SK-N-SH (cell line): ENCODE measurements at regions not wholly inside any gene's neighbourhood (a gene's known extent, or its start where the extent isn't known, plus 50 kb on each side); places are given as distances from the start of the nearest gene placed in this dataset.

Source experiments
- EP300 ChIP-seq, 2 experiments: IDR thresholded peaks; 2 replicates each; pipeline versions ENCODE4 v1.4.0 to v1.6.1; 2012; ENCODE audit warnings: borderline replicate concordance in 1 of 2, low read depth in 1 of 2, low read length in 1 of 2
- EZH2phosphoT487 ChIP-seq: fragments of 200-600 bp; sonication (generic); IDR thresholded peaks from 2 replicates; pipeline ENCODE4 v1.6.1; 2017; ENCODE audit warnings: low read depth, mixed run types, mild to moderate bottlenecking, antibody characterized with exemption, moderate library complexity, borderline replicate concordance
- FOXJ3 ChIP-seq: sonication (generic); formaldehyde crosslinking; IDR thresholded peaks from 2 replicates; pipeline ENCODE4 v1.5.1; 2020; ENCODE audit warnings: mild to moderate bottlenecking, missing genetic modification reagents
- FOXM1 ChIP-seq: IDR thresholded peaks from 2 replicates; pipeline ENCODE4 v1.4.0; 2012; ENCODE audit warnings: low read depth, mild to moderate bottlenecking
- PBX3 ChIP-seq: IDR thresholded peaks from 2 replicates; pipeline ENCODE4; 2012
- POLR2AphosphoS5 ChIP-seq: IDR thresholded peaks from 2 replicates; pipeline ENCODE4 v1.6.1; 2012; ENCODE audit warnings: low read depth, low read length
- RAD21 ChIP-seq: IDR thresholded peaks from 2 replicates; pipeline ENCODE4 v1.6.1; 2012; ENCODE audit warnings: mild to moderate bottlenecking, low read length
- RFX5 ChIP-seq: IDR thresholded peaks from 2 replicates; pipeline ENCODE4 v1.6.1; 2012; ENCODE audit warnings: mild to moderate bottlenecking, improper control_type of control experiment, low read length
- SMC3 ChIP-seq: IDR thresholded peaks from 2 replicates; pipeline ENCODE4 v1.6.1; 2012; ENCODE audit warnings: low read depth, low read length, improper control_type of control experiment
- TCF12 ChIP-seq: IDR thresholded peaks from 2 replicates; pipeline ENCODE4 v1.4.0; 2012
- USF2 ChIP-seq: fragments of 150-350 bp; IDR thresholded peaks from 2 replicates; pipeline ENCODE4 v1.6.1; 2017; ENCODE audit warnings: antibody characterized with exemption, low read length, low read depth, borderline replicate concordance
- TF ChIP-seq, protein P1 (sequence below): fragments of 200-600 bp; sonication (generic); IDR thresholded peaks from 2 replicates; pipeline ENCODE4 v1.6.1; 2017; ENCODE audit warnings: antibody characterized with exemption, mild to moderate bottlenecking, moderate library complexity
- TF ChIP-seq, protein P2 (sequence below): IDR thresholded peaks from 2 replicates; pipeline ENCODE4 v1.4.0; 2012; ENCODE audit warnings: low read depth
- TF ChIP-seq, protein P3 (sequence below): IDR thresholded peaks from 2 replicates; pipeline ENCODE4 v1.4.0; 2012; ENCODE audit warnings: low read depth, borderline replicate concordance

- TF ChIP-seq, protein P1, sequence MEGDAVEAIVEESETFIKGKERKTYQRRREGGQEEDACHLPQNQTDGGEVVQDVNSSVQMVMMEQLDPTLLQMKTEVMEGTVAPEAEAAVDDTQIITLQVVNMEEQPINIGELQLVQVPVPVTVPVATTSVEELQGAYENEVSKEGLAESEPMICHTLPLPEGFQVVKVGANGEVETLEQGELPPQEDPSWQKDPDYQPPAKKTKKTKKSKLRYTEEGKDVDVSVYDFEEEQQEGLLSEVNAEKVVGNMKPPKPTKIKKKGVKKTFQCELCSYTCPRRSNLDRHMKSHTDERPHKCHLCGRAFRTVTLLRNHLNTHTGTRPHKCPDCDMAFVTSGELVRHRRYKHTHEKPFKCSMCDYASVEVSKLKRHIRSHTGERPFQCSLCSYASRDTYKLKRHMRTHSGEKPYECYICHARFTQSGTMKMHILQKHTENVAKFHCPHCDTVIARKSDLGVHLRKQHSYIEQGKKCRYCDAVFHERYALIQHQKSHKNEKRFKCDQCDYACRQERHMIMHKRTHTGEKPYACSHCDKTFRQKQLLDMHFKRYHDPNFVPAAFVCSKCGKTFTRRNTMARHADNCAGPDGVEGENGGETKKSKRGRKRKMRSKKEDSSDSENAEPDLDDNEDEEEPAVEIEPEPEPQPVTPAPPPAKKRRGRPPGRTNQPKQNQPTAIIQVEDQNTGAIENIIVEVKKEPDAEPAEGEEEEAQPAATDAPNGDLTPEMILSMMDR: no peak
- no peak for TF ChIP-seq POLR2AphosphoS5
- no peak for TF ChIP-seq EP300 (IDR thresholded peaks at IDR 0.05; ENCODE audit: borderline replicate concordance in 1 of 2, low read depth in 1 of 2, low read length in 1 of 2)
- no peak for TF ChIP-seq SMC3
- TF ChIP-seq, protein P2, sequence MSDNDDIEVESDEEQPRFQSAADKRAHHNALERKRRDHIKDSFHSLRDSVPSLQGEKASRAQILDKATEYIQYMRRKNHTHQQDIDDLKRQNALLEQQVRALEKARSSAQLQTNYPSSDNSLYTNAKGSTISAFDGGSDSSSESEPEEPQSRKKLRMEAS: no peak
- no peak for TF ChIP-seq RFX5
- TF ChIP-seq EZH2phosphoT487: no peak
- TF ChIP-seq TCF12: no peak
- no peak for TF ChIP-seq RAD21
- no peak for TF ChIP-seq FOXJ3 (CRISPR knock-in tag)
- no peak for TF ChIP-seq PBX3
- no peak for TF ChIP-seq USF2
- TF ChIP-seq, protein P3, sequence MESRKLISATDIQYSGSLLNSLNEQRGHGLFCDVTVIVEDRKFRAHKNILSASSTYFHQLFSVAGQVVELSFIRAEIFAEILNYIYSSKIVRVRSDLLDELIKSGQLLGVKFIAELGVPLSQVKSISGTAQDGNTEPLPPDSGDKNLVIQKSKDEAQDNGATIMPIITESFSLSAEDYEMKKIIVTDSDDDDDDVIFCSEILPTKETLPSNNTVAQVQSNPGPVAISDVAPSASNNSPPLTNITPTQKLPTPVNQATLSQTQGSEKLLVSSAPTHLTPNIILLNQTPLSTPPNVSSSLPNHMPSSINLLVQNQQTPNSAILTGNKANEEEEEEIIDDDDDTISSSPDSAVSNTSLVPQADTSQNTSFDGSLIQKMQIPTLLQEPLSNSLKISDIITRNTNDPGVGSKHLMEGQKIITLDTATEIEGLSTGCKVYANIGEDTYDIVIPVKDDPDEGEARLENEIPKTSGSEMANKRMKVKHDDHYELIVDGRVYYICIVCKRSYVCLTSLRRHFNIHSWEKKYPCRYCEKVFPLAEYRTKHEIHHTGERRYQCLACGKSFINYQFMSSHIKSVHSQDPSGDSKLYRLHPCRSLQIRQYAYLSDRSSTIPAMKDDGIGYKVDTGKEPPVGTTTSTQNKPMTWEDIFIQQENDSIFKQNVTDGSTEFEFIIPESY: no peak
- no peak for TF ChIP-seq FOXM1
Measured at GRCh38 chr1:168835176-168835575, 106.2 kb upstream of the DPT start.
